ENCODE measurements at regions not wholly inside any gene's neighbourhood (a gene's known extent, or its start where the extent isn't known, plus 50 kb on each side); places are given as distances from the start of the nearest gene placed in this dataset.

DNA sequence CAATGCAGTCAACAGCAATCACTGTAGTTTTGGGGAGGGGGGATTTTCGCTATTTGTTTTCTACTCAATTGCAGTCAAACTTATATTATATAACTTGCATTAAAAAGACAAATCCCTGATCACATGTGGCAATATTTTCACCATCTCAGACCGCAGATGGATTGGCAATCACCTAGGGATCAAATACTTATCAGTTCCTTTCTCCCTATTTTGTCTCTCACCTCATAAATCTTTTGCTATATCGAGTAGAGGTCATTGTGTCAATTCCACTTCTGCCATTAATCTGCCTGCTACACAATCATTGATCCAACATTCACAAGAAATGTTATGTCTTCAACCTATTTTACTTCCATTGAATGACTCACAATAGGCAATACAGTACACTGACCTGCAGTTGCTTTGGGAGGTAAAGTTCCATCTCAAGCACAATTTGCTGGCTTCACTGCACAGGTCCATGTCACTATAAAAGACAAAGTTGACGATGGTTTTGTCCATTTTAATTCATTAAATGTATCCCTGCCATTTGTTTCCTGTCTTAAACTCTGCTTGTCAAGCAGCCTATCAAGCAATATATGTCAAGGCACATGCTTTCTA is 415.8 kb upstream of the PCDH9 start:
- ChIA-PET CTCF (interaction anchor here (1.2 kb wide), 1 partner anchor 10 kb away, joined by 6 read pairs; no protein-coding TSS in a partner anchor), POLR2A (no interaction called here)
- DNase-seq (ENCODE audit: extremely low spot score), result no peak
- TF ChIP-seq CTCF (IDR thresholded peaks at IDR 0.05; ENCODE audit: control extremely low read depth, extremely low read depth, low read depth, missing control alignments), result no peak

- TF ChIP-seq CTCF (IDR thresholded peaks at IDR 0.05; ENCODE audit: control extremely low read depth, extremely low read depth, low read depth, missing control alignments), result no peak
- CTCF ChIA-PET, result interaction anchor here (0.7 to 1.1 kb wide), 2 partner anchors 10 to 19 kb away, joined by 3 read pairs; no protein-coding TSS in a partner anchor
- POLR2A ChIA-PET, result no interaction called here
- no peak for DNase-seq (ENCODE audit: extremely low spot score)
Measured at GRCh38 chr13:67643516-67644055, 413.4 kb upstream of the PCDH9 start.

GRCh38 chr13:67642657-67643056 is 412.5 kb upstream of the PCDH9 start:
- TF ChIP-seq CTCF (IDR thresholded peaks at IDR 0.05; ENCODE audit: control extremely low read depth, extremely low read depth, low read depth, missing control alignments), result no peak
- POLR2A ChIA-PET, result no interaction called here
- CTCF ChIA-PET, result no interaction called here
- no peak for DNase-seq (ENCODE audit: extremely low spot score)

DNA sequence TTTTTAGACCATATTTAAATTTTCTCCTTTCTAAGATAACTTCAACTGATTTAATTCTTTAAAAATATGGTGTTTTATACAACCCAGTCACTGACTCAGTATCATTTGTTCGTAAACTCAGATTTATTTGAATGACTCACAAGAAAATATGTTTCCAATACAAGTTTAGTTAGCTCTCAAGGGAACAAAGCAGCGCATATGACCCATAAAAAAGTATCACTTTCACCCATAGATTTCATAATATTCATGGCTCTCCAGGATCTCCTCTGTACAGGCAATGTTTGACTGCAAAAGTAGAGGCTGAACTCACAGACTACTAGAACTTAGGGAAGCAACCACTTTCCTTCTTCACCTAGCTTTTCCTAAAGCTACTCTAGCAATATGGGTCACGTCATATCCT is 405.6 kb upstream of the PCDH9 start:
- no peak for DNase-seq (ENCODE audit: extremely low spot score)
- no peak for TF ChIP-seq CTCF (IDR thresholded peaks at IDR 0.05; ENCODE audit: control extremely low read depth, extremely low read depth, low read depth, missing control alignments)
- ChIA-PET POLR2A (no interaction called here), CTCF (interaction anchor here (2.0 kb wide), 1 partner anchor 11 kb away, joined by 6 read pairs; no protein-coding TSS in a partner anchor)

DNA sequence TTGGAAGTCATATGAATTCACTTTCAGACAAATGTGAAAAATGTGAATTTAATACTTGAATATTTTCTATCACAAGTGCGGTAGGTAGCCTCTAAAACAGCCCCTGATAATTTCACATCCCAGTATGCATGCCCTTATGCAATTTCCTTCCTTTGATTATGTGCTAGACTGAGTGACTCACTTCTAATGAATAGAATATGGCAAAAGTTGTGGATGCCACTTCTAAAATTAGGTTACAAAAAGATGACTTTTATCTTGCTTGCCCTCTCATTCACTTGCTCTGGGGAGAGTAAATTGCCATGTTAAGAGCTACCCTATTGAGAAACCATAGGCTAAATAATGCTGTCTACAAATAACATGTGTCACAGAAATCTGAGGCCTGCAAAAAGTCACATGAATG is 402.5 kb upstream of the PCDH9 start:
- DNase-seq (ENCODE audit: extremely low spot score), result no peak
- CTCF ChIA-PET, result interaction anchor here (1.5 kb wide), 1 partner anchor 11 kb away, joined by 3 read pairs; no protein-coding TSS in a partner anchor
- POLR2A ChIA-PET, result no interaction called here
- no peak for TF ChIP-seq CTCF (IDR thresholded peaks at IDR 0.05; ENCODE audit: control extremely low read depth, extremely low read depth, low read depth, missing control alignments)

DNA sequence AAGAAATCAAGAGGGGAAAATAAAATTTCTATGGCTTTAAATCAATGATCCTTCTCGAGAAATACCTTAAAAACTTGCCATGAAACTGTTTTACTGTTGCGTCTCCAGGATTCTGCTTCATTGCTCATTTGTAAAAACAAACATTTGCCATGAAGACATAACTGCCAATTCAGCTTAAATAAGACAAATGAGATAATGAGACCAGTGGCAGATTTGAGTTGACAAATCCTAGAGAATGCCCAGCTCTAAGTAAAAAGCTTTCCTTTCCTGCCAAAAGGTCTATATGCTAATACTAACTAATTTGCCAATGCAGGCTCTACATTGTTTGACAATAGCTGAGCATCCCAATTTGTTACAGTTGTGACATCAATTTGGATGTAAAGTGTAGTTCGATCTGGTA is 400.5 kb upstream of the PCDH9 start:
- DNase-seq (ENCODE audit: extremely low spot score), result no peak
- ChIA-PET POLR2A (no interaction called here), CTCF (no interaction called here)
- no peak for TF ChIP-seq CTCF (IDR thresholded peaks at IDR 0.05; ENCODE audit: control extremely low read depth, extremely low read depth, low read depth, missing control alignments)

All from GM10248 (cell line).